ENCODE measurements at regions not wholly inside any gene's neighbourhood (a gene's known extent, or its start where the extent isn't known, plus 50 kb on each side); places are given as distances from the start of the nearest gene placed in this dataset.

- no peak for TF ChIP-seq CTCF (IDR thresholded peaks at IDR 0.05)
- no peak for TF ChIP-seq POLR2AphosphoS5 (IDR thresholded peaks at IDR 0.05)
Measured at GRCh38 chr18:55967019-55967418, 379.0 kb upstream of the TCF4 start.

Measured in sigmoid colon (tissue), 4 donors.